ENCODE measurements at regions not wholly inside any gene's neighbourhood (a gene's known extent, or its start where the extent isn't known, plus 50 kb on each side); places are given as distances from the start of the nearest gene placed in this dataset.
"Not testable (repeated sequence)": the region's sequence is repeated elsewhere in the genome, so short reads cannot be mapped to it uniquely, and the experiment has no call there.

DNA sequence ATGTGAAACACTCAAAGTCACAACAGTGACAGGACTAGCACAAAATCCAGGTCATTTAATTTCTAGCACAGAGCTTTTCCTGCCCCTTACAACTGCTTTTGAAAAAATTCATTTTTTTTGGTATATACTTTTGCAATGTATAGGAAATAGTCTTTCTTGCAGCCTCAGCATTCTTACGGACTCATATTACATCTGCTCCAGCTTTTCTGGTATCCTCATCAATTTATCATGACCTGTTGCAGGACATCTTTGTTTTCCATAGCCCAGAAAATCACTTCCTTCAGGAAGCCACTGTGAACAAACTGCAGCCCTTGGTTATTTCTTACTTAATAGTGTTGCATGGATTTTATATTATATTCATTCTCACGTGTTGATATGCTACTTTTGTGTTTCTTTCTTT lies 347.9 kb upstream of the MTPN start:
- DNase-seq (ENCODE audit: low spot score): no peak

DNA sequence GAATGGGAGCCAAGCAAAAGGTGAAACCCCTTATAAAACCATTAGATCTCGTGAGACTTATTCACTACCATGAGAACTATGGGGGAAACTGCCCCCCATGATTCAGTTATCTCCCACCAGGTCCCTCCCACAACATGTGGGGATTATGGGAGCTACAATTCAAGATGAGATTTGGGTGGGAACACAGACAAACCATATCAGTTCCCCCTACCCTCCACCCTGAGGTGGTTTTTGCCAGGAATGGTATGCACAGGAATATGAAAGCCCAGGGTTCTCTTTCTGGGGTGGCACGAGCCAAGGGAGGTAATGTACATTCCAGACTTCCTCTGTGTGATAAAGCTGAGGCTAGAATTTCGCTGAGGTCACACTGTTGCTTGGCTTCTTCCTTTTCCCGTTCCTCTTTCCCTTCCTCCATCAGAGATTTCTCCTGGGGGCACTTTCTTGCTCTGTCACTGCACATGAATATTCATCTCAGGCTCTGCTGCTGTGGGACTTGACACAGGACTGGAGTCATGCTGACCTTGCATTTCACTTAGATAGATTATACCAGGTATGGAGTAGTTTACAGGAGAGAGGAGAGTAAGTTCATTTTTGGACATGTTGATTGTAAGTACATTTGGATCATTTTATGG lies 347.0 kb upstream of the MTPN start:
- no peak for DNase-seq (ENCODE audit: low spot score)

DNA sequence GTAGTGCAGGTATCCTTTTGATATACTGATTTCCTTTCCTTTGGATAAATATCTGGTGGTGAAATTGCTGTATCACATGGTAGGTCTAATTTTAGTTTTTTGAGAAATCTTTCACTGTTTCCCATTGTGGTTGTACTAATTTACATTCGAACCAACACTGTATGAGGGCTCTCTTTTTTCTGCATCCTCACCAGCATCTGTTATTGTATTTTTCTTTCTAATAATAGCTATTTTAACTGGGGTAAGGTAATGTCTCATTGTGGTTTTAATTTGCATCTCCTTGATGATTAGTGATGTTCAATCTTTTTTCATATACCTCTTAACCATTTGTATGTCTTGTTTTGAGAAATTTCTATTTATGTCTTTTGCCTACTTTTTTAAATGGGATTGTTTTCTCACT lies 335.4 kb upstream of the MTPN start:
- DNase-seq (ENCODE audit: low spot score): no peak

DNA sequence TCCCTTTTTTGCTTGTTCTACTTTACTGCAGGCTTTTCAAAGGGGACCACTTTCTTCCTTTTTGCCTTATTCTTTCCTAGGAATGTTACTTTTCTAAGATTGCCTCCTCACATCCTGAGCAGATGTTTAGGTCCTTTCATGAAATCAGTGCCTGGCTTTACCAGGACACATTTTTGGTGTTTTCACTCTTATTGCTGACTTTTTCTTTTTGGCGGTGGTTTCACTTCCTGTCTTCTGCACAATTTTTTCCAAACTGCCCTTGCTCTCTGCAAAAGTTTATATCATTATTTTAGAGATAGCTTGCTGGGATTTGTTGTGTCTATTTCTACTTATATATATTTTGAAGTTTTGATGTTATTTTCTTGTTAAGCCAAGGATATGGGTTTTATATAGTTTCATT lies 332.2 kb upstream of the MTPN start:
- DNase-seq (ENCODE audit: low spot score): no peak

DNA sequence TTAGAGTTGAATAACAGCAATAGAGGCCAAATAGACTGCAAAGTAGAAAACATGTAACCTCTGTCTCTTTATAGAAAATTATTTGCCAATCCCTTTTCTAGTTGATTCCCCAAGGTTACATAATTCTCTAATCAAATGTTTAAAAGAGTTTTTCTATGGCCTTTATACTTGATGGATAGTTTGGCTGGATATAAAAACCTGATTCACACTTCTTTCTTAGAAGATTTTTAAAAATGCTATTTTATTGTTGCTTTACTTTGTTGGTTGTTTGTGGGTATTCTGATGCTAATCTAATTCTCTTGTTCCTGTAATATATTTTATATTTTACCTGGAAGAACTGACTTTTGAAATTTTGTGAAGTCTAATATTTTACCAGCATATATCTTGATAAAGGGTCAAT lies 331.1 kb upstream of the MTPN start:
- no peak for DNase-seq (ENCODE audit: low spot score)

DNA sequence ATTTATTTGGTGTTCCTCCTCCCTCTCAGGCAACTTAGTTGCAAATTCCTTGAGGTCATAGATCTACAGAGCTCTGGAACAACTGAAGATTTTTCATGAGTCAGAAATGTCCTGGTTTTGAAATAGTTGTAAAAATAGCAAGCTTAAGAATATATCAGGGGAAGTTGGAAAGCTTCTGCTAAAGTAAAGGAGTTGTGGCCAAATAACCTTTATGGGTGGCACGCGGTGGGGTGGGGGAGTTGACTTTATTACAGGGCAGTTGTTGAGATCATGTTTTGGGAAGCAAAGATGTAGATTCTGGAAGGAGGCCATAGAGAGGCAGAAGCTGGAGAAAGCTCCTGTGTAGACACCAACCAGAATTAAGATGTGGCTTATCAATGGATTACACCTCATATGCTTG lies 326.0 kb upstream of the MTPN start:
- no peak for DNase-seq (ENCODE audit: low spot score)

DNA sequence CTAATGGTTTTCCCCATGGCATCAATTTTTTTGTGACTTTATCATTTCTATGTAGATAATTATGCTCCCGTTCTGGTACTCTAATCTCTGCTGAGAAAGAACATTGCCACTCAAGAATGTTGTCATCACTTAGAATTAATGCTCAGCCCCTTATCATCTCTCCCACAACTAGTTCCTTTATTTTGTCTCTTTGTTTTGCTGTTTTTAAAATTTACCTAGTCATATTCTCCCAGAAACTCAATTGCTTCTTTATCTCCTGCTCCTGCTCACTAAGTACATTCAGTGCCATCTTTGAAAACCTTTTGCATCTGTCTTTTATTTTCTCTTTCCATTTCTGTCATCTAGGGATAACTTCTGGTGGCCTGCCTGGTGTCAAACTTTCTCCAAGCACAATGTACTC lies 324.9 kb upstream of the MTPN start:
- no peak for DNase-seq (ENCODE audit: low spot score)

DNA sequence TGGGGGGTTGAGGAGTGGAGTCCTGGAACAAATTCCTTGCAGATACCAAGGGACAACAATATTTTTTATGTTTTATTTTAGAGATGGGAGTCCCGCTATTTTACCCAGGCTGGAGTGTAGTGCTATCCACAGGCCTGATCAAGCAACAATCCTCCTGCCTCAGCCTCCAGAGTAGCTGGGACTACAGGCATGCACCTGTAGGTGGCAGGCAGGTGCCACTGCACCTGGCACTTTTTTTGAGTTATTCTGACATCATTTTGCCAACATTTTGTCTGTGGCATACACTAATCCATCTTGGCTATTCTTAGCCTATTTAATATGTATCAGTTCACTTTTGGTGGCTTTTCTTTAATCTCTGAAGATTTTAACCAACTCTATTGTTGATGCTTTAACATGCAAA lies 317.8 kb upstream of the MTPN start:
- no peak for DNase-seq (ENCODE audit: low spot score)

DNA sequence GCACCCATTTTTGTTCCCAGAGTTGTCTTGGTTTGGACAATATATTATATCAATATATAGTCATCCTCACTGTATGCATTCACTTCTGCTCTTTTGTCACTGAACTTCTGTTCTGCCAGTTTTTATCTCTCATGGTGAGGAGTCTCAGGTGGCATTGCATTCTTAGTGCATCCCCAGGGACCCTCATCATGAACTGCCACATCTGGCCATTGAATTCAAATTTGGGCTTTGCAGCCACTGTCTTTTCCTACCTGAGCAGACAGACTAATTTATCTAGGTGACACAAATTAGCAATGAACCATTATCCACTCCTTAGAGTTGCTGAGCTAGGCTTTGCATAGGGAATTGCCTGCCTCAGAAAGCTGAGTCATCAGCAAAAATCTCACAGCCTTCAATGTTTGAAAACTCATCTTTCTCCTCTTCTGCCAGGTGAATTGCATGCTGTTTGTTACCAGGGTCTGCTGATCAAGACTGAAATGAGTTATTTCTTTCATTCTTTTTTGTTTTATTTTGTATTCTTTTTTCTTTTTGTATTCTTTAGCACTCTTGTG lies 316.8 kb upstream of the MTPN start:
- DNase-seq (ENCODE audit: low spot score): no peak

DNA sequence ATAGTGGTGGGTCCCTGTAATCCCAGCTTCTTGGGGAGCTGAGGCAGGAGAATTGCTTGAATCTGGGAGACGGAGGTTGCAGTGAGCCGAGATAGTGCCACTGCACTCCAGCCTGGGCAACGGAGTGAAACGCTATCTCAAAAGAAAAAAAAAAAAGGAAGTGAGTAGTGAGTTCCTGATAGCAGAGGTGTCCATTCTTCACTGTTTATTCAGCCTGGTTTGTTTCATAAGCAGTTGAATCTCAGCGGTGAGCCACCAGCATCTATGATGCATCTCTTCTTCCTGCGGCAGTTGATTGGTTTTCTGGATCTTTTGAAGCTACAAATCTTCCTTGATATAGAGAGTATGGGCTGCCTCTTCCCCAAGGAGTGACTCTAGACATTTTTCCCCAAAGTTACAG lies 316.1 kb upstream of the MTPN start:
- DNase-seq (ENCODE audit: low spot score): no peak

DNA sequence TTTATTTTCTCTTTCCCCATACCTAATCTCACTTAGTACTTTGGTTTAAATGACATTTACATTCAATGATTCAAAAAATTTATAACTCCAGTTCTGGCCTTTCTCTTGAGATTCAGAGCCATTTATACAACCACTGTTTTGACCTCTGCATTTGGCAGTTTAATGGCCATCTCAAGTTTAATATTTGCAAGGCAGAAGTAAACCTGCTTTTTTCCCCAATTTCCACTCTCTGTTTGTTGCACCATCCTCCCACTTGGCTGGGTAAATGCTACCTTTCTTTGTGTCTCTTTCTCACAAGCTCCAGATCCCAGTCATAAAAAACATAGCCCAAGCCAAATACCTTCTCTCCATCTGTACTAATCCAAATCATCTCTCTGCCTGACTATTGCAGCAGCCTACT lies 315.2 kb upstream of the MTPN start:
- DNase-seq (ENCODE audit: low spot score): no peak

DNA sequence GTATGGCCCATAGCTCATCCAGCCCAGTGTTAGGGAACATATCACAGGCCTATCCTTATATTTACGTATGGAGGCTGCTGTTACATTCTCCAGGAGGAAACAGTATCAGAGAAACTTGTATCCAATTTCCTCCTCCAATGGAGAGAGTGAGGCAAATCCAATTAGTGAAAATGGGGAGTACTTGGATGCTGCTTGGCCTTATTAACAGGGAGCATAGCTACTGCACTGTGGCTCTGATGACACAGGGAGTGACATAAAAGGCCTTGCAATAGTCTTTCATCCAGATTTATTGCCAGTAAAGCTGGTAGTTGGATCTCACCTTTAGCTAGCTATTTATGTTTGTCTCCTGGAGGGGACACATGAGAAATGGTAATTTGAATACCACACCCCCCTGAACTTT lies 313.2 kb upstream of the MTPN start:
- DNase-seq (ENCODE audit: low spot score): no peak

DNA sequence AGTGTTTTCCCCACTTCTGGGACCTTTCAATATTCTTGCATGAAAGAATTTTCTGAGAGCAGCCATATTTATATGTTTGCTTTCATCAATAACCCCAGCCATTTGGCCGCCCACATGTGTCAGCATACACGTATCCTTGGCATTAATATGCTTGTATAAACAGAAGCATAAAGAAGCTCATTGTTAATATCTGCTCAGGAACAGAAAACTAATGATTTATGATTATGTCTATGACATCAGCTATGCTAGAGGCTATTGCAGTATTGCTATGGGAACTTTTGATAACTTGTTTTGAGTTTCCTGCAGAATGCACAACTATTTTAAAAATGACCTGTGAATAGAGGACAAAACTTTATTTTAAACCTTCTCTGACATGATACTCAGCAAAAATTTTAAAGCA lies 300.9 kb upstream of the MTPN start:
- DNase-seq (ENCODE audit: low spot score): no peak

DNA sequence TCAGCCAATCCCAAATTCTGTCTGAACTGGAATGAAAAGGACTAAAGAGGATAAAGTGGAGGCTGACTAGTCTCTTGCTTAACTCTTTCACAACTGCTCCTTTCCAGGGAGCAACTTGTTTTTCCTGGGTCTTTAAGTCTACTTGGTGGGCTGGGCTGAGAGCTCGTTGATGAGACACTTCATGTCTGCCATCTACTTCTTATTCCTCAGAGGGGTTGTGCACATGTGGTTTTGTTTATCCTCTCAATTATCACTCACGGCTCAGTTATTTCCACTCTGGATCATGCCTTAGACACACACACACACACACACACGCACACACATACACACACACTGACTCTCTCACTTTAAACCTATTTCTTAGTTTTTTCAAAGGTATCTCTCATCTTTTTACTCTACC lies 298.6 kb upstream of the MTPN start:
- DNase-seq (ENCODE audit: low spot score): no peak

DNA sequence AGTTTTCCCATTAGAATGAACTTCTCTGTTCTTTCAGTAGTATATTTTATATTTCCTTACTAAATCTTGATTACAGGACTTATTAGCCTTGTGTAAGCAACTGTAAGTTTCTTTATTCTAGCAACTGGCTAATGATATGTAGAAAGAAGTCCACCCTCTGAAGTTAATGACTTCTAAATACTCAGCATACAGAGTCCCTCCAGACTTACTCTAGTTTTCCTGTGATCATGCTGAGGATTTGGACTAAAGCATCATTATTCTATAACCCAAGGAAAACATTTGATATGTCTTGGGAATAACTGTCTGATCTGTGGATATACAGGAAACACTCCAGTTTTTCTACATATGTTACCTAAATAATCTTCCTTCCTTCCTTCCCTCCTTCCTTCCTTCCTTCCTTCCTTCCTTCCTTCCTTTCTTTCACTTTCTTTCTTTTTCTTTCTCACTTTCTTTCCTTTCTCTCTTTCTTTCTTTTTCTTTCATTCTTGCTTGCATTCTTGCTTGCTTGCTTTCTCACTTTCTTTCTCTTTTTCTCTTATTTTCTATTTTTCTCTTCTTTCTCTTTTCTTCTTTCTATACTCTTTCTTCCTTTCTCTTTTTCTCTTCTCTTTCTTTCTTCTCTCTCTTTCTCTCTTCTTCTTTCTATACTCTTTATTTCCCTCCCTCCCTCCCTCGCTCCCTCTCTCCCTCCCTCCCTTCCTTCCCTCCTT lies 297.6 kb upstream of the MTPN start:
- no peak for DNase-seq (ENCODE audit: low spot score)

DNA sequence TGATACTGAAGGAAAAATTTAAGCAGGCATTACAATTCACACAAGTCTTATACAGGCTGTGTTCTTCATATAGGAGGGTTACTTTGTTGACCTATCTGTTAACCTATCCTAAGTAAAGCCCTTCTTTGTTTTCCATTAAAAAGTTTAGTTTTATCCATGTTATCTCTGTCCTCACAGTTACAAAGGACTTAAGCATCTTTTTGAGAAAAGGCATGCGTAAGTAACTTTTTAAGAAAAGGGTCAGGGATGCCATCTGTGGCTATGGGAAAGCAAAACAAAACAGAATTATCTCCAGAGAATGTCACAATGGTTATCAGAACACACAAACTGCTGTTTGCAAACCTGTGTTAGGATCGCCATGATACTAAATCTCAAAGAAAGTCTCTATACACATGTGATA lies 295.8 kb upstream of the MTPN start:
- no peak for DNase-seq (ENCODE audit: low spot score)

DNA sequence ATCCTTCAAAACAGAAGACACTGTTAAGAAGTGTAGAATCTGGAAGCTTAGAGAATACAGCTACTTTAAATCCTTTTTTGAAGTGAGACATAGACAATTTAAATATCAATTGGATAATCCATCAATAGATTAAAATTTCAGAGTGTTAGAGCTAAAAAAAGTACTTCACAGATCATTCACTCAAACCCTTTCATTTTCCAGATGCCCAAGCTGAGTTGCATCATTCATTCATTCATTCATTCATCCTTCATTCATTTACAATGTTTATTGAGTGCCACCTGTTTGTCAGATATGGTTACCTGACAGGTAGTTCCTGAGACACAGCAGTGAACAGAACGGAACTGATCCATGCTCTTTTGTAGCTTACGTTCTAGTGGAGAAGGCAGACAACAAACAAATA lies 290.7 kb upstream of the MTPN start:
- no peak for DNase-seq (ENCODE audit: low spot score)

DNA sequence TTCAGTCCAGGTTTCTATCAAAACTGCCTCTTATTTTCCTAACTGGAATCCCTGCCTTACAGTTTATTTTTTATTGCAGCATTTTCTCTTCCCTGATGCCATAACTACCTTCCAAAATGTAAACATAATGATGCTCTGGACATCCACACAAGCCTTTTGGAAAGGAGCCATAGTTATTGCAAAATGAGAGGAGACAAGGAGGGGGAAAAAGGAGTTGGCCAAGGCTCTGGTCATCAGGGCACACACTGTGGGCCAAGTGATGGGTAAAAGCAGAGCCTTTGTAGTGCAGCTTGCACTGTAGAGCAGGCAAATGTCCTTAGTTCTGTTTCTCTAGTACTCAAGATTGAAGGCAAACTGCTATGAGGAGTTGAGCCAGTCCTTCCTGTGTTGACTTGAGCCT lies 289.3 kb upstream of the MTPN start:
- no peak for DNase-seq (ENCODE audit: low spot score)

DNA sequence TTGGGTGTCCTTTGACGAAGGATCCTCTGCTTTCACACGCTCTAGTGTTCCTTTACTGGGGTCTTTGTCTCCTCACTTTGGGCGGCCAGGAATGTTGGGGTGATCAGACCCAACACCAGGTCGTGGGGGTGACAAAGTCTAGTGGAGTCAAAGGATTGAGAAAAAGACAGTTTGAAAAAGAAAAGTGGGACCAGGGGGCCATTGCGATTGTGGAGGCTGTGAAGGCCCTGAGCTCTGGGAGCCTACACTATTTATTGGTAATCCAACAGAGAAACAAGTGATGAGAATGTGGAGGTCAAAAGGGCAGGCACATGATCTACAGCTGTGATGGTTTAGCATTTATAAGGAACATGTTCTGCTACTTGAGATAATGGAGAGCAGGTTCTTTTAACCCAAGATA lies 287.1 kb upstream of the MTPN start:
- DNase-seq (ENCODE audit: low spot score): not testable (repeated sequence)

DNA sequence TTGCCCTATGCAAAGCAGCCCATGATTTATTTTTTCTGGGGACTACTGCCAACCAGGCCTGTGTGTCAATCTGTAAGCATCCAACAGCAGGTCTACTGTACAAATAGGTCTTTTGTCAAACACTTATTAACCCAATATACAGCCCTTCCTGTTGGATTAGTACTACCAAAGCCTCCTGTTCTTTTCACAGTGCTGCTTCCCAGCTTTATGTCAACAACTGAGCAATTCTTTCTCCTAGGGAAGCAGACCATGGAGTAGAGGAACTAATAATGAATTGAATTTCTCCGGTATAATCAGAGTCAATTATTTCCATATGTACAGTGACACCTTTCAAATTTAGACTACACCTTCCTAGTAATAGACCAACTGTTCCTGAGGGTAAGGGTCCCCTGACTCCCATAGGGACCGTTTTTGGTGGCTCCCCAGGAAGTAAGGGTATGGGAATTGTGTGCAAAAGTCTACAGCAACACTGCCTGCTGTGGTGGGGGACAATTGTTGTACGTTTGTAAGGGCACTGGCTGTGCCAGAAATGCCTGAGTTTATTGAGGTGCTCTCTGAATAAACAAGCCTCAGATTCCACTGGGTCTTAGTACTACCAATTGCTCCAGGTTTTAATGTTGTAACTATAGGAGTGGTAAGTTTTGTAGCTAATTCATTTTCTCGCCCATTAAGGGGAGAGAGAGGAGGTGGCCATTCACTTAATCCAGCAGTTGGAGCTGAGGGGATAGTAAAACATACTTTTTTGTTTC lies 286.1 kb upstream of the MTPN start:
- DNase-seq (ENCODE audit: low spot score): not testable (repeated sequence)

DNA sequence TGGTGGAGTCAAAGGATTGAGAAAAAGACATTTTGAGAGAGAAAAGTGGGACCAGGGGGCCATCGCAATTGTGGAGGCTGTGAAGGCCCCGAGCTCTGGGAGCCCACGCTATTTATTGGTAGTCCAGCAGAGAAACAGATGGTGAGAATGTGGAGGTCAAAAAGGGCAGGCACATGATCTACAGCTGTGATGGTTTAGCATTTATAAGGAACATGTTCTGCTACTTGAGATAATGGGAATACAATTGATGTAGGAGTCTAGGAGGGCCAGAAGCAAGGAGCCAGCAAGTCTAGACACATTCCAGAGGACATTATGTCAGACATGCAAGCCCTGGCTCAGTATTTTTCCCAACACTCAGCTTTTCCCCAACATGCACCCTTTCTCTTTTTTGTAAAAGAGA lies 283.4 kb upstream of the MTPN start:
- not testable (repeated sequence) for DNase-seq (ENCODE audit: low spot score)

DNA sequence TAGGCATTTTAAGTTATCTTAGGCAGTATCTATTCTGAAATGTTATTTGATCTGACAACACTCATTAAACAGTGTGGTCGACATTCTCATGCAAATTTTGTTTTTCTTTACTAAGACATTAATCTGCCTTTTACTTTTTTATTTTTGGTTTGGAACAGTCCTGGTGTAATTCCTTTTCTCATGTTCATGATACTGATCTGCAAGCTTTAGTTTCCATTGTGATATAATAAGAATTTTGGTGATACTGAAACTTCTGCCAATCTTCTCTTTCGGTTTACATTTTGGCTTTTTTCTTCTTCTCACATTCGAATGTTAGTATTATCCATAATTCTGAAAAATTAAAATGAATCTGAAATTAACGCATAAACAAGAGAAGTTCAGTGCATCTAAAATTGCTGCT lies 281.9 kb upstream of the MTPN start:
- no peak for DNase-seq (ENCODE audit: low spot score)

DNA sequence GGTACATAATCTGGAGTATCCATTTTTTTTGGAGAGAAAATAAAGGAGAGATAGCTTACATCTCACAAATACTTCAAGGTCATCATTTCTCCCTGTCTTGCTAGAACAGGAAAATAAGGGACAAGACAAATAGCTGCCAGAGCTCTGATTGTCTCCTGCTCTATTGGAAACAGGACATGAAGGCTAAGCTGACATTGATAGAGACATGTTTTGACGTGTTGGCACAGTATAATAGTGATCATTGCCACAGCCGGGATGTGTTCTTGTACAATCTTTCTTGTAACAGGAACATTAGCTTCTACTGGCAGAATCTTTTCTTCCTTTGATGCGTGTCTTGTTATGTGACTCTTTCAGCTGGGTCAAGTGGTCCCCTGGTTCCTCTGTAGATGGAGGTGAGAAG lies 279.3 kb upstream of the MTPN start:
- no peak for DNase-seq (ENCODE audit: low spot score)
